ENCODE measurements at regions not wholly inside any gene's neighbourhood (a gene's known extent, or its start where the extent isn't known, plus 50 kb on each side); places are given as distances from the start of the nearest gene placed in this dataset.

GRCh38 chr1:102184477-102184876, 187.8 kb upstream of the OLFM3 start:
- Histone ChIP-seq H4K8ac (ENCODE audit: low read depth in 2 of 2, low read length in 2 of 2) (no peak overlapping the region), H3K56ac (ENCODE audit: extremely low read depth, insufficient read depth, low read length) (no peak overlapping the region), H3K4me3 (ENCODE audit: insufficient read depth, low read depth, low read length) (no peak overlapping the region), H3K4me1 (ENCODE audit: control insufficient read depth, insufficient read depth, low read length) (no peaks in the 10 kb centered on the region), H2AK5ac (ENCODE audit: low read depth, low read length) (no peak overlapping the region), H2BK20ac (ENCODE audit: low read depth, low read length) (no peak overlapping the region), H2AK9ac (replicated peaks; ENCODE audit: low read depth, low read length, poor library complexity) (no peak overlapping the region), H3K36me3 (ENCODE audit: control insufficient read depth, insufficient read depth, low read length) (no peaks in the 10 kb centered on the region), H3K23ac (ENCODE audit: low read depth, low read length) (no peak overlapping the region), H3K9me3 (ENCODE audit: control insufficient read depth, insufficient read depth, low read length) (no peaks in the 10 kb centered on the region), H3K79me1 (ENCODE audit: low read depth in 1 of 2, low read length in 2 of 2) (no peaks in the 10 kb centered on the region), H3K4ac (ENCODE audit: low read depth, low read length) (no peak overlapping the region), H2BK5ac (ENCODE audit: low read depth, low read length, poor library complexity, severe bottlenecking) (no peak overlapping the region), H2BK15ac (ENCODE audit: low read depth, low read length) (no peak overlapping the region), H3K18ac (ENCODE audit: low read depth, low read length) (no peak overlapping the region), H3K9me1 (ENCODE audit: insufficient read depth, low read length) (no peaks in the 10 kb centered on the region), H4K5ac (ENCODE audit: low read depth, low read length) (no peak overlapping the region), H2BK120ac (ENCODE audit: low read depth, low read length) (no peak overlapping the region), H3K27ac (ENCODE audit: insufficient read depth, low read length) (no peak overlapping the region), H4K91ac (ENCODE audit: insufficient read depth, low read depth, low read length) (no peak overlapping the region), H3K4me2 (ENCODE audit: low read depth, low read length) (no peak overlapping the region), H3K27me3 (ENCODE audit: control insufficient read depth, insufficient read depth, low read length) (no peaks in the 10 kb centered on the region), H3K9ac (ENCODE audit: low read depth, low read length) (no peak overlapping the region), H3K14ac (replicated peaks; ENCODE audit: low read depth, low read length) (no peak overlapping the region), H2AFZ (replicated peaks; ENCODE audit: low read length, poor library complexity) (no peak overlapping the region), H4K20me1 (ENCODE audit: insufficient read depth, low read length) (no peaks in the 10 kb centered on the region)
- dilution Hi-C loops (cut with HindIII; ENCODE audit: low sequenced_read_pairs, unreplicated experiment) = no loop called here
- no peak for TF ChIP-seq RFX5 (IDR thresholded peaks at IDR 0.05; ENCODE audit: low read depth, low read length)
- TF ChIP-seq FOS (IDR thresholded peaks at IDR 0.05; ENCODE audit: low read depth, low read length) = no peak
- no peak for TF ChIP-seq CHD1 (IDR thresholded peaks at IDR 0.05; ENCODE audit: low read depth, low read length)
- no peak for TF ChIP-seq MAZ (IDR thresholded peaks at IDR 0.05; ENCODE audit: borderline replicate concordance, low read depth, low read length)
- no peak for TF ChIP-seq CTCF (conservative IDR thresholded peaks at IDR 0.05; ENCODE audit: low read depth, low read length)
- TF ChIP-seq MAFK (IDR thresholded peaks at IDR 0.05; ENCODE audit: low read depth, low read length) = no peak
- TF ChIP-seq MXI1 (IDR thresholded peaks at IDR 0.05; ENCODE audit: borderline replicate concordance, low read depth, low read length) = no peak
- TF ChIP-seq BHLHE40 (IDR thresholded peaks at IDR 0.05; ENCODE audit: low read depth, low read length) = no peak
- no peak for TF ChIP-seq POLR2A (IDR thresholded peaks at IDR 0.05; ENCODE audit: low read depth, low read length)
- TF ChIP-seq SMC3 (IDR thresholded peaks at IDR 0.05; ENCODE audit: low read depth, low read length) = no peak
- TF ChIP-seq CEBPB (IDR thresholded peaks at IDR 0.05; ENCODE audit: low read depth, low read length) = no peak
- ChIA-PET POLR2A (ENCODE audit: unreplicated experiment) (no interaction called here), CTCF (no interaction called here)
- BruUV-seq (replicated peaks) = no TSS peak
- DNase-seq (no peak), ATAC-seq (ENCODE audit: low read depth) (no peak)
- in situ Hi-C loops (cut with MboI; ENCODE audit: low sequenced_read_pairs) = no loop called here
- intact Hi-C loops (cut with micrococcal nuclease) = no loop called here
